AG09319 (cell line): ENCODE measurements at regions not wholly inside any gene's neighbourhood (a gene's known extent, or its start where the extent isn't known, plus 50 kb on each side); places are given as distances from the start of the nearest gene placed in this dataset.
"Not testable (repeated sequence)": the region's sequence is repeated elsewhere in the genome, so short reads cannot be mapped to it uniquely, and the experiment has no call there.

Experiments
- DNase-seq: peaks from one replicate; pipeline ENCODE4 v3.0.0-alpha.2; 2010; ENCODE audit warnings: low read depth; ENCODE audit errors: extremely low read depth
- TF ChIP-seq, protein P1 (sequence below): IDR thresholded peaks from 2 replicates; pipeline ENCODE4 v1.5.1; 2011; ENCODE audit warnings: low read depth, mild to moderate bottlenecking, inconsistent platforms, low read length, moderate library complexity

- TF ChIP-seq, protein P1, sequence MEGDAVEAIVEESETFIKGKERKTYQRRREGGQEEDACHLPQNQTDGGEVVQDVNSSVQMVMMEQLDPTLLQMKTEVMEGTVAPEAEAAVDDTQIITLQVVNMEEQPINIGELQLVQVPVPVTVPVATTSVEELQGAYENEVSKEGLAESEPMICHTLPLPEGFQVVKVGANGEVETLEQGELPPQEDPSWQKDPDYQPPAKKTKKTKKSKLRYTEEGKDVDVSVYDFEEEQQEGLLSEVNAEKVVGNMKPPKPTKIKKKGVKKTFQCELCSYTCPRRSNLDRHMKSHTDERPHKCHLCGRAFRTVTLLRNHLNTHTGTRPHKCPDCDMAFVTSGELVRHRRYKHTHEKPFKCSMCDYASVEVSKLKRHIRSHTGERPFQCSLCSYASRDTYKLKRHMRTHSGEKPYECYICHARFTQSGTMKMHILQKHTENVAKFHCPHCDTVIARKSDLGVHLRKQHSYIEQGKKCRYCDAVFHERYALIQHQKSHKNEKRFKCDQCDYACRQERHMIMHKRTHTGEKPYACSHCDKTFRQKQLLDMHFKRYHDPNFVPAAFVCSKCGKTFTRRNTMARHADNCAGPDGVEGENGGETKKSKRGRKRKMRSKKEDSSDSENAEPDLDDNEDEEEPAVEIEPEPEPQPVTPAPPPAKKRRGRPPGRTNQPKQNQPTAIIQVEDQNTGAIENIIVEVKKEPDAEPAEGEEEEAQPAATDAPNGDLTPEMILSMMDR = no peak
- DNase-seq = no peak
Measured at GRCh38 chr5:113692466-113692865, 179.0 kb downstream of the YTHDC2 start.

DNA sequence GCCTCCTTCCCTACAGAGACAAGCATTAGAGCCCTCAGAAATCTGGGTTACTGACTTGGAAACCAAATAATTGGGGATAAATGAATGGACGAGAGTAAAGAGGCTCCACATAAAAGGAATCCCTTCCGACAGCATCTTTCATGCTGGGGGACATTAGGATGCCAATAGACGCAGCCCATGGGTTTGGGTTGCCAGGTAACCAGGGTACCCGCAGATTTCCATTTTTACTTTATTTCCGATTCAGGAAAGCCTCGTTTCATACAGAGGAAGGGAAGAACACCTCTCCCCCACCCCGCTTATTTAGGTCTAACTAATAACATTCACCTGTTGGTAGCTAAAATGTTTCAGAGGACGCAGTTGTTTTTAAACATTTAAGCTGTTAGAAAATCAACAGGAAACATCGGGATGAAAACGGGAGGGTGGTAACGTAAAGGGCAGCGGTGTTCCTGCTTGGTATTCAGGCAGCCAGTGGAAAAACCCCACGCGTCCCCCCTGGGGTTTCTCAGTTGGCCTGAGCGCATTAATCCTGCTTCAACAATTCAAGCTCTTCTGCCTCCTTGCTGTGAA is 179.5 kb downstream of the YTHDC2 start:
- TF ChIP-seq, protein P1 = no peak
- DNase-seq = no peak

GRCh38 chr5:113693701-113694100 is 180.2 kb downstream of the YTHDC2 start:
- TF ChIP-seq, protein P1 = no peak
- no peak for DNase-seq

DNA sequence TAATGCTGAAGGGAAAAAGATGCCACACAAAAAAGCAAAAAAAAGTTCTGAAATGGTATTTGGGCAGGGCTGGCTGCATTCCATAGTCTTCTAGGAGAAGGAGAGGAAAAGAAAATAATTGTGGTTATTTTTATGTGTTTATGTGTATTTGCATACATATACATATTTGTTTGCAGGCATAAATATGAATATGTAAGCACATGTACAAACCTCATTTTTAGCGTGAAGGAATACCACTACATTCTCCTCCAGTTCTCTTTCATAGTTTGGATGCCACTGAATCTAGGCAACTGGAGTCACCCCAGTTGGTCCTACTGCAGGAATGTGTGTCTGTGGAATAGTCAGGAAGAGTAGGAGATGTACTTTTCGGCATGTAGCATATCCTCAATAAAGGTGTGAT is 181.1 kb downstream of the YTHDC2 start:
- no peak for DNase-seq
- TF ChIP-seq, protein P1 = no peak

DNA sequence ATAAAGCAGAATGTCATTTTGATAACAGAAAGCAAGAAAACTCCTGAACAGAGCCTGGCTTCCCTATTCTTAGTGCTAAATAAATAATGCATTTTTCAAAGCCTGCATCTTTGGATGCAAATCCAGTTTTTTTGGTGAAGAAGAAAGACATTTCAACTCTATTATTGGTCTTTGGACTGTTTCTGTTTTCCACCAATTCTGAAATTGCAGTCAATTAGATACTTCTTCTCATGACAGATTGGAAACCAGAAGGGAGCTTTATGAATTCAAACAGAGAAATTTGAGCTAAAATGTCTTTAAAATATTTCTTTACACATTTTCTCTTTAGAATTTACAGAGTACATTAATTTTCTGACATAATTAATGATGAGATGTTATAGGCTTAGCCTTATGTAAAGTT is 189.8 kb downstream of the YTHDC2 start:
- no peak for DNase-seq
- TF ChIP-seq, protein P1 = no peak

GRCh38 chr5:113705657-113706056 is 192.2 kb downstream of the YTHDC2 start:
- DNase-seq = no peak
- TF ChIP-seq, protein P1 = no peak

- TF ChIP-seq, protein P1 = no peak
- DNase-seq = no peak
Measured at GRCh38 chr5:113713051-113713450, 199.6 kb downstream of the YTHDC2 start.

DNA sequence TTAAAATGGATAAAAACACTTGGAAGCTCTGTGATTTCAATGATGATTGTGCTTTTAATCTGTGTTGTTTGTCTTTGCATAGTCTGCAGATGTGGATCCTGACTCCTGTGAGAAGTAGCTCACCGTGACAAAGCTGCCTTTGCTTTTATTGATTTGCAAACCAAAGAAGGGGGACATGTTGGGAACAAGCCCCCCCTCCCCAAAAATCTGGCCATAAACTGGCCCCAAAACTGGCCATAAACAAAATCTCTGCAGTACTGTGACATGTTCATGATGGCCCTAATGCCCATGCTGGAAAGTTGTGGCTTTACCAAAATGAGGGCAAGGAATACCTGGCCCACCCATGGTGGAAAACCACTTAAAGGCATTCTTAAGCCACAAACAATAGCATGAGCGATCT is 202.4 kb downstream of the YTHDC2 start:
- not testable (repeated sequence) for DNase-seq
